A673 (cell line): ENCODE measurements at regions not wholly inside any gene's neighbourhood (a gene's known extent, or its start where the extent isn't known, plus 50 kb on each side); places are given as distances from the start of the nearest gene placed in this dataset.

Experiments used
- BruUV-seq: library from RNA; stranded (reverse); fragments of 400-500 nt; replicated peaks from 2 replicates; lab custom pipeline; 2021; lab: Mats Ljungman, UMichigan
- CTCF ChIA-PET: fragments of 300-600 bp; sonication (Branson Sonifier 250); formaldehyde crosslinking; loops from one replicate; lab custom pipeline; 2022; ENCODE audit warnings: antibody characterized with exemption; lab: Charles Lee
- POLR2A ChIA-PET: fragments of 300-600 bp; sonication (Branson Sonifier 250); formaldehyde crosslinking; loops from one replicate; lab custom pipeline; 2022; ENCODE audit warnings: antibody characterized with exemption; ENCODE audit not compliant: low non-redundant PET; lab: Charles Lee
- DNase-seq: peaks from one replicate; pipeline ENCODE4 v3.0.0-alpha.2; 2015; ENCODE audit warnings: low spot score
- H3K27ac ChIP-seq: fragments of 200-600 bp; sonication (generic); 2 replicates; pipeline ENCODE4 v1.5.1; 2016; ENCODE audit warnings: mixed run types, low read depth, mild to moderate bottlenecking, mixed read lengths, antibody characterized with exemption, low read length; ENCODE audit not compliant: poor library complexity, severe bottlenecking
- H3K27me3 ChIP-seq: fragments of 200-600 bp; sonication (generic); replicated peaks from 2 replicates; pipeline ENCODE4 v1.6.1; 2017; ENCODE audit warnings: mixed run types, low read depth, mild to moderate bottlenecking, mixed read lengths, antibody characterized with exemption, low read length; ENCODE audit not compliant: insufficient read depth, poor library complexity
- H3K36me3 ChIP-seq: fragments of 200-600 bp; sonication (generic); 2 replicates; pipeline ENCODE4 v1.6.1; 2016; ENCODE audit warnings: mixed run types, mild to moderate bottlenecking, mixed read lengths, antibody characterized with exemption, low read length; ENCODE audit not compliant: insufficient read depth, poor library complexity, severe bottlenecking
- H3K4me1 ChIP-seq: fragments of 200-600 bp; sonication (generic); 2 replicates; pipeline ENCODE4 v1.6.1; 2017; ENCODE audit warnings: mixed run types, mild to moderate bottlenecking, mixed read lengths, antibody characterized with exemption, low read length; ENCODE audit not compliant: insufficient read depth, poor library complexity, severe bottlenecking
- H3K4me3 ChIP-seq: fragments of 200-600 bp; sonication (generic); 2 replicates; pipeline ENCODE4 v1.5.1; 2016; ENCODE audit warnings: low read depth, mixed run types, mild to moderate bottlenecking, mixed read lengths, low read length; ENCODE audit not compliant: poor library complexity, severe bottlenecking
- H3K9me3 ChIP-seq: fragments of 200-600 bp; sonication (generic); 2 replicates; pipeline ENCODE4 v1.6.1; 2016; ENCODE audit warnings: mixed run types, low read depth, mild to moderate bottlenecking, mixed read lengths, antibody characterized with exemption, low read length; ENCODE audit not compliant: poor library complexity, severe bottlenecking
- CTCF ChIP-seq: fragments of 300-800, 200-600 bp; sonication (generic); conservative IDR thresholded peaks from 2 replicates; pipeline ENCODE4 v1.5.1; 2017; ENCODE audit warnings: low read depth, mild to moderate bottlenecking, antibody characterized with exemption, low read length, moderate library complexity, mixed read lengths
- EZH2 ChIP-seq: fragments of 200-600 bp; sonication (generic); IDR thresholded peaks from 2 replicates; pipeline ENCODE4 v1.6.1; 2017; ENCODE audit warnings: borderline replicate concordance, low read depth, mild to moderate bottlenecking, mixed read lengths, antibody characterized with exemption, low read length; ENCODE audit not compliant: poor library complexity, severe bottlenecking
- intact Hi-C: fragments of 100-400 bp; cut with micrococcal nuclease; formaldehyde crosslinking; loops from one replicate; pipeline ENCODE4 v1.10.0; 2022; ENCODE audit not compliant: unreplicated experiment

DNA sequence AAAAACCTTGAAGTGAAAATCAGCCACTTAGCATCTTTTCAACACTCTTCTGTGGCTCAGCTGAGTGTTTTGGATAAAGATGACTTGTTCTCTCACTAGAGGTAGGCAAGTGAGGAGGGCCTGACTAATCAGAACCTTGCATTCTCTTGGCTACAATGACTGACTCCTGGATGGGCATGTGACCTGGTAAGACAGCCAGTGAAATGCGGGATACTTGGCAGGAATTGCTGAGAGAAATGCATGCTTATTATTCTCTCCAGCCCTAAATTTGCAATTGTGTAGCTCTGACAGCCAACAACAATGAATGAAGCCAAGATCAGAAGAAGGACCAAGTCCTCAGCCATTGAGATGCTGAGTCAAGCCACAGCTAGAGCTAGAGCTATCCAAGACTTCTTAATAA is 490.5 kb upstream of the ZNF608 start:
- TF ChIP-seq CTCF = no peak
- TF ChIP-seq EZH2 = no peak
- Histone ChIP-seq H3K27ac (no peak overlapping the region), H3K27me3 (no peaks in the 10 kb centered on the region), H3K4me3 (no peak overlapping the region), H3K9me3 (no peaks in the 10 kb centered on the region), H3K36me3 (no peaks in the 10 kb centered on the region), H3K4me1 (no peaks in the 10 kb centered on the region)
- BruUV-seq = no TSS peak
- CTCF ChIA-PET = no interaction called here
- DNase-seq = no peak
- POLR2A ChIA-PET = no interaction called here
- intact Hi-C loops = no loop called here

GRCh38 chr5:125244531-125244930 is 498.1 kb upstream of the ZNF608 start:
- no peaks in the 10 kb centered on the region for H3K4me1 ChIP-seq
- H3K4me3 ChIP-seq = no peak overlapping the region
- CTCF ChIA-PET = no interaction called here
- BruUV-seq = no TSS peak
- intact Hi-C loops = no loop called here
- POLR2A ChIA-PET = no interaction called here
- no peaks in the 10 kb centered on the region for H3K36me3 ChIP-seq
- H3K9me3 ChIP-seq = no peaks in the 10 kb centered on the region
- H3K27me3 ChIP-seq = no peaks in the 10 kb centered on the region
- H3K27ac ChIP-seq = no peak overlapping the region
- DNase-seq = no peak
- TF ChIP-seq CTCF (no peak), EZH2 (no peak)

GRCh38 chr5:125245216-125245615 is 498.8 kb upstream of the ZNF608 start:
- Histone ChIP-seq H3K4me3 (no peak overlapping the region), H3K9me3 (no peaks in the 10 kb centered on the region), H3K27me3 (no peaks in the 10 kb centered on the region), H3K4me1 (no peaks in the 10 kb centered on the region), H3K36me3 (no peaks in the 10 kb centered on the region), H3K27ac (no peak overlapping the region)
- no peak for DNase-seq
- CTCF ChIA-PET = no interaction called here
- BruUV-seq = no TSS peak
- intact Hi-C loops = no loop called here
- POLR2A ChIA-PET = no interaction called here
- no peak for TF ChIP-seq EZH2
- no peak for TF ChIP-seq CTCF
